IMR-90 (cell line): ENCODE measurements at regions not wholly inside any gene's neighbourhood (a gene's known extent, or its start where the extent isn't known, plus 50 kb on each side); places are given as distances from the start of the nearest gene placed in this dataset.
A peak's percentile ranks its signal among the peaks of the same experiment; 100 is the strongest.

Experiments
- ATAC-seq: fragments of 200-7000 bp; cut with Tn5 transposase; 2 replicates; pipeline ENCODE4 v1.9.1; 2020; ENCODE audit warnings: low read depth, mild to moderate bottlenecking, moderate library complexity
- BruUV-seq: library from RNA; stranded (reverse); fragments of 400-500 nt; replicated peaks from 2 replicates; lab custom pipeline; 2021; lab: Mats Ljungman, UMichigan
- CTCF ChIA-PET: fragments of 300-600 bp; formaldehyde crosslinking; extraction: SDS; loops from one replicate; lab custom pipeline; 2021; ENCODE audit warnings: antibody characterized with exemption; lab: Yijun Ruan, JAX
- POLR2A ChIA-PET: fragments of 300-600 bp; sonication (Branson Sonifier 250); formaldehyde crosslinking; loops from one replicate; lab custom pipeline; 2022; ENCODE audit warnings: antibody characterized with exemption; ENCODE audit not compliant: unreplicated experiment; lab: Charles Lee
- DNase-seq: peaks from one replicate; pipeline ENCODE4 v3.0.0; 2013
- H2AFZ ChIP-seq: replicated peaks from 2 replicates; pipeline ENCODE3; 2013; ENCODE audit warnings: low read length, mild to moderate bottlenecking; ENCODE audit not compliant: poor library complexity
- H2AK5ac ChIP-seq: 2 replicates; pipeline ENCODE4 v1.6.1; 2013; ENCODE audit warnings: low read depth, low read length, inconsistent platforms
- H2AK9ac ChIP-seq: replicated peaks from 2 replicates; pipeline ENCODE3; 2013; ENCODE audit warnings: mild to moderate bottlenecking, low read depth, low read length, moderate library complexity; ENCODE audit not compliant: poor library complexity
- H2BK120ac ChIP-seq: 2 replicates; pipeline ENCODE4 v1.6.1; 2013; ENCODE audit warnings: low read depth, low read length, inconsistent platforms
- H2BK15ac ChIP-seq: 3 replicates; pipeline ENCODE4 v1.6.1; 2013; ENCODE audit warnings: low read depth, low read length, inconsistent platforms
- H2BK20ac ChIP-seq: 2 replicates; pipeline ENCODE4 v1.6.1; 2013; ENCODE audit warnings: low read depth, mild to moderate bottlenecking, inconsistent platforms, low read length, moderate library complexity
- H2BK5ac ChIP-seq: 2 replicates; pipeline ENCODE4 v1.6.1; 2013; ENCODE audit warnings: mild to moderate bottlenecking, low read depth, low read length, inconsistent platforms; ENCODE audit not compliant: poor library complexity, severe bottlenecking
- H3K14ac ChIP-seq: replicated peaks from 2 replicates; pipeline ENCODE4 v1.6.1; 2013; ENCODE audit warnings: low read depth, low read length, inconsistent platforms
- H3K18ac ChIP-seq: 2 replicates; pipeline ENCODE4 v1.6.1; 2013; ENCODE audit warnings: low read depth, low read length, control low read depth
- H3K23ac ChIP-seq: 2 replicates; pipeline ENCODE4 v1.6.1; 2013; ENCODE audit warnings: low read depth, low read length, inconsistent platforms
- H3K27ac ChIP-seq: 2 replicates; pipeline ENCODE4 v1.5.1; 2013; ENCODE audit warnings: mild to moderate bottlenecking, control low read depth, low read length; ENCODE audit not compliant: insufficient read depth
- H3K27me3 ChIP-seq: 2 replicates; pipeline ENCODE4 v1.6.1; 2013; ENCODE audit warnings: low read length; ENCODE audit not compliant: control insufficient read depth, insufficient read depth
- H3K36me3 ChIP-seq: 2 replicates; pipeline ENCODE4 v1.6.1; 2013; ENCODE audit warnings: low read length, mixed read lengths; ENCODE audit not compliant: control insufficient read depth, insufficient read depth
- H3K4ac ChIP-seq: 2 replicates; pipeline ENCODE4 v1.6.1; 2013; ENCODE audit warnings: low read depth, low read length, inconsistent platforms
- H3K4me1 ChIP-seq: 2 replicates; pipeline ENCODE4 v1.6.1; 2013; ENCODE audit warnings: low read length, mixed read lengths; ENCODE audit not compliant: control insufficient read depth, insufficient read depth
- H3K4me2 ChIP-seq: 2 replicates; pipeline ENCODE4 v1.6.1; 2013; ENCODE audit warnings: low read depth, mild to moderate bottlenecking, control low read depth, low read length, moderate library complexity
- H3K4me3 ChIP-seq: 2 replicates; pipeline ENCODE4 v1.5.1; 2013; ENCODE audit warnings: low read depth, mild to moderate bottlenecking, control low read depth, low read length, moderate library complexity; ENCODE audit not compliant: insufficient read depth
- H3K56ac ChIP-seq: 2 replicates; pipeline ENCODE4 v1.6.1; 2013; ENCODE audit warnings: low read length, inconsistent platforms; ENCODE audit not compliant: insufficient read depth; ENCODE audit errors: extremely low read depth
- H3K79me1 ChIP-seq, 2 experiments: 2 replicates each; pipeline ENCODE4 v1.6.1; 2013; ENCODE audit warnings: low read length in 2 of 2, inconsistent platforms in 1 of 2, low read depth in 1 of 2
- H3K9ac ChIP-seq: 2 replicates; pipeline ENCODE4 v1.6.1; 2013; ENCODE audit warnings: low read depth, low read length, control low read depth
- H3K9me1 ChIP-seq: 2 replicates; pipeline ENCODE4 v1.6.1; 2013; ENCODE audit warnings: low read length, inconsistent platforms; ENCODE audit not compliant: insufficient read depth
- H3K9me3 ChIP-seq: 2 replicates; pipeline ENCODE4 v1.6.1; 2013; ENCODE audit warnings: low read length; ENCODE audit not compliant: control insufficient read depth, insufficient read depth
- H4K20me1 ChIP-seq: 2 replicates; pipeline ENCODE4 v1.6.1; 2013; ENCODE audit warnings: low read length, inconsistent platforms; ENCODE audit not compliant: insufficient read depth
- H4K5ac ChIP-seq: 2 replicates; pipeline ENCODE4 v1.6.1; 2013; ENCODE audit warnings: mild to moderate bottlenecking, low read depth, low read length, control low read depth
- H4K8ac ChIP-seq, 2 experiments: 2 replicates each; pipeline ENCODE4 v1.6.1; 2013; ENCODE audit warnings: low read depth in 2 of 2, low read length in 2 of 2, control low read depth in 1 of 2, inconsistent platforms in 1 of 2
- H4K91ac ChIP-seq: 2 replicates; pipeline ENCODE4 v1.6.1; 2013; ENCODE audit warnings: low read depth, low read length, inconsistent platforms; ENCODE audit not compliant: insufficient read depth
- BHLHE40 ChIP-seq: fragments of 150-350 bp; IDR thresholded peaks from 2 replicates; pipeline ENCODE4 v1.6.1; 2016; ENCODE audit warnings: mild to moderate bottlenecking, low read depth, low read length
- CEBPB ChIP-seq: IDR thresholded peaks from 2 replicates; pipeline ENCODE4 v1.6.1; 2012; ENCODE audit warnings: low read depth, low read length, improper control_type of control experiment
- CHD1 ChIP-seq: IDR thresholded peaks from 2 replicates; pipeline ENCODE4 v1.6.1; 2012; ENCODE audit warnings: low read depth, low read length, improper control_type of control experiment
- CTCF ChIP-seq: conservative IDR thresholded peaks from 2 replicates; pipeline ENCODE4 v1.5.1; 2012; ENCODE audit warnings: mild to moderate bottlenecking, low read depth, low read length, improper control_type of control experiment
- ELK1 ChIP-seq: fragments of 150-350 bp; IDR thresholded peaks from 2 replicates; pipeline ENCODE4 v1.6.1; 2016; ENCODE audit warnings: low read depth, mild to moderate bottlenecking, low read length, moderate library complexity, borderline replicate concordance
- FOS ChIP-seq: fragments of 150-350 bp; IDR thresholded peaks from 2 replicates; pipeline ENCODE4 v1.6.1; 2016; ENCODE audit warnings: low read depth, low read length
- MAFK ChIP-seq: IDR thresholded peaks from 2 replicates; pipeline ENCODE4 v1.6.1; 2012; ENCODE audit warnings: low read depth, low read length, improper control_type of control experiment
- MAZ ChIP-seq: IDR thresholded peaks from 2 replicates; pipeline ENCODE4 v1.6.1; 2012; ENCODE audit warnings: low read depth, mild to moderate bottlenecking, low read length, improper control_type of control experiment, moderate library complexity, borderline replicate concordance
- NFE2L2 ChIP-seq: fragments of 150-350 bp; IDR thresholded peaks from 2 replicates; pipeline ENCODE4 v1.6.1; 2016; ENCODE audit warnings: low read depth, mild to moderate bottlenecking, low read length
- POLR2A ChIP-seq: IDR thresholded peaks from 2 replicates; pipeline ENCODE4 v1.6.1; 2012; ENCODE audit warnings: mild to moderate bottlenecking, low read depth, low read length
- RAD21 ChIP-seq: IDR thresholded peaks from 2 replicates; pipeline ENCODE4 v1.6.1; 2012; ENCODE audit warnings: low read length, improper control_type of control experiment
- RCOR1 ChIP-seq: IDR thresholded peaks from 2 replicates; pipeline ENCODE4 v1.6.1; 2012; ENCODE audit warnings: mild to moderate bottlenecking, low read length, improper control_type of control experiment; ENCODE audit not compliant: insufficient replicate concordance
- RFX5 ChIP-seq: IDR thresholded peaks from 2 replicates; pipeline ENCODE4 v1.8.0; 2012; ENCODE audit warnings: low read depth, mild to moderate bottlenecking, low read length, moderate library complexity
- SMC3 ChIP-seq: fragments of 150-350 bp; IDR thresholded peaks from 2 replicates; pipeline ENCODE4 v1.6.1; 2016; ENCODE audit warnings: low read depth, mild to moderate bottlenecking, antibody characterized with exemption, low read length, moderate library complexity
- USF2 ChIP-seq: fragments of 150-350 bp; IDR thresholded peaks from 2 replicates; pipeline ENCODE4 v1.6.1; 2017; ENCODE audit warnings: mild to moderate bottlenecking, antibody characterized with exemption, low read length, low read depth
- WGBS, 2 experiments: methylation state at CpG; one replicate each; pipeline versions ENCODE4 v1.1.5 to v1.1.7; 2013; ENCODE audit warnings: missing lambda C conversion rate in 2 of 2; ENCODE audit not compliant: insufficient read length in 1 of 2; ENCODE audit errors: extremely low coverage in 2 of 2; 5-methylcytosine and 5-hydroxymethylcytosine counted together
- dilution Hi-C: fragments of 300-500 bp; cut with HindIII; formaldehyde crosslinking; loops from one replicate; pipeline ENCODE4 v1.14.3; 2018; ENCODE audit warnings: low sequenced_read_pairs; ENCODE audit not compliant: unreplicated experiment
- in situ Hi-C: fragments of 300-500 bp; cut with MboI; formaldehyde crosslinking; loops from 3 replicates; pipeline ENCODE4 v1.14.3; 2019; ENCODE audit warnings: low sequenced_read_pairs, inconsistent platforms, mixed read lengths
- intact Hi-C: fragments of 100-400 bp; cut with micrococcal nuclease; formaldehyde crosslinking; loops from 2 replicates; pipeline ENCODE4 v1.10.0; 2022

DNA sequence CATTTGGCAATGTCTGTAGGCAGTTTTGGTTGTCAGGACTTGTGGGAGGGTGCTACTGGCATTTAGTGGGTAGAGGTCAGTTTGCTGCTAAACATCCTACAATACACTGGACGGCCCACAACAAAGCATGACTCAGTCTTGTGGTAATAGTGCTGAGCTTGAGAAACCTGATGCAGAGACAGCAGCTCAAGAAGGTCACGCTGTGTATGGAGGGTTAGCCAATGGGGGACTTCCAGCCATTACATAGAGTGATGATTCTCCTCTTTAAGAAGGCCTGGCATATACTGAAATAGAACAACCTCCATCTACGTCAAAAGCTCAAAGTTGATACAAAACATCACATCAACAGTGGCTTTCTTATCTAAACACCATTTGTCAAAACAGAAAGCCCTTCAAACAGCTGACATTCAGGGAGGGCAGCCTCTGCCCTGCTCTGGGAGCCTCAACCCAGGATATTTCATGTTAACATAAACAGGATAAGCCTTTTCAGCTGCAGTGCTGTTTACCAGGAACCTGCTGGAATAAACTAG is 143.0 kb downstream of the GPBP1 start:
- Histone ChIP-seq H3K79me1 (no peaks in the 10 kb centered on the region), H2BK5ac (peak overlapping the region; percentile 81), H3K18ac (peak overlapping the region; percentile 64), H2BK20ac (peak overlapping the region; percentile 70), H3K14ac (0 out of 2 replicates have a peak overlapping the region, but pooled peaks have one; percentile 49), H3K27ac (peak overlapping the region; percentile 86; the same call in 1 of the 2 replicates), H4K20me1 (peaks cover 3% of the 10 kb centered on the region; the same call in 1 of the 2 replicates), H4K8ac (peak overlapping the region; percentile 8 to 81; a peak in 3 of 4 replicates), H2AK9ac (no peak overlapping the region), H3K23ac (no peak overlapping the region), H3K4me1 (peaks cover 19% of the 10 kb centered on the region), H3K36me3 (no peaks in the 10 kb centered on the region), H3K4me3 (peak overlapping the region; percentile 11; the same call in 1 of the 2 replicates), H3K4ac (peak overlapping the region; percentile 92), H2BK15ac (0 out of 3 replicates have a peak overlapping the region, but pooled peaks have one; percentile 26), H2AFZ (no peak overlapping the region), H3K9me3 (no peaks in the 10 kb centered on the region), H3K27me3 (no peaks in the 10 kb centered on the region), H4K91ac (peak overlapping the region; percentile 77), H2BK120ac (peak overlapping the region; percentile 82), H3K9ac (no peak overlapping the region), H3K4me2 (peak overlapping the region; percentile 73; the same call in 1 of the 2 replicates), H2AK5ac (peak overlapping the region; percentile 38; the same call in 1 of the 2 replicates), H3K56ac (peak overlapping the region; percentile 53; the same call in 1 of the 2 replicates), H3K9me1 (peaks cover 12% of the 10 kb centered on the region), H4K5ac (peak overlapping the region; percentile 51)
- in situ Hi-C loops: no loop called here
- dilution Hi-C loops: no loop called here
- WGBS, 2 experiments: no CpG with 5 or more reads among the region's 3 CpGs
- intact Hi-C loops: no loop called here
- POLR2A ChIA-PET: interaction anchor here (1.3 to 1.9 kb wide), 2 partner anchors 66 to 1143 kb away, joined by 7 to 12 read pairs; partner anchors contain the start of gene PLK2
- BruUV-seq: no TSS peak
- ATAC-seq: peak; percentile 97
- DNase-seq: peak; percentile 100
- CTCF ChIA-PET: interaction anchor here (0.7 to 1.4 kb wide), 3 partner anchors 11 to 1144 kb away, joined by 3 read pairs; no protein-coding TSS in a partner anchor
- TF ChIP-seq RAD21 (no peak; the same call in 1 of the 2 replicates), SMC3 (no peak), RCOR1 (no peak), POLR2A (no peak), NFE2L2 (peak; percentile 58; the same call in 1 of the 2 replicates), USF2 (peak; percentile 36; the same call in 1 of the 2 replicates), CHD1 (no peak), FOS (peak; percentile 92), CTCF (no peak), CEBPB (peak; percentile 80), BHLHE40 (peak; percentile 74), RFX5 (no peak), ELK1 (no peak), MAZ (0 out of 2 replicates have a peak, but pooled peaks have one; percentile 29), MAFK (peak; percentile 96)
